Stimulated activated naive CD8-positive, alpha-beta T cell treated with anti-CD3 and anti-CD28 coated beads, Interleukin-15, amount 100 ng/mL, for 72 hours (primary cell): ENCODE measurements at regions not wholly inside any gene's neighbourhood (a gene's known extent, or its start where the extent isn't known, plus 50 kb on each side); places are given as distances from the start of the nearest gene placed in this dataset.

Experiments
- ATAC-seq: fragments of 150-1000 bp; cut with Tn5 transposase; 2 replicates; pipeline ENCODE4 v1.10.0; 2021; ENCODE audit warnings: mild to moderate bottlenecking, moderate library complexity
- DNase-seq, 2 donors: peaks; one replicate each; pipeline ENCODE4 v3.0.0; 2021 to 2022
- H3K27ac Mint-ChIP-seq, 2 donors: one replicate each; pipeline ENCODE4 v1.8.0; 2022; ENCODE audit warnings: mild to moderate bottlenecking in 2 of 2, mixed read lengths in 2 of 2, moderate library complexity in 2 of 2
- H3K27me3 Mint-ChIP-seq: one replicate; pipeline ENCODE4 v1.8.0; 2022; ENCODE audit warnings: mixed read lengths
- H3K4me1 Mint-ChIP-seq: one replicate; pipeline ENCODE4 v1.8.0; 2022; ENCODE audit warnings: mild to moderate bottlenecking, mixed read lengths
- H3K4me3 Mint-ChIP-seq, 2 donors: one replicate each; pipeline ENCODE4 v1.8.0; 2022; ENCODE audit warnings: mild to moderate bottlenecking in 2 of 2, mixed read lengths in 2 of 2, moderate library complexity in 1 of 2
- H3K9me3 Mint-ChIP-seq, 2 donors: one replicate each; pipeline ENCODE4 v1.8.0; 2022; ENCODE audit warnings: mixed read lengths in 2 of 2

GRCh38 chr10:2245580-2245979 is 508.3 kb upstream of the ADARB2 start:
- ATAC-seq (no peak), DNase-seq (no peak)
- H3K4me3 Mint-ChIP-seq = no peak overlapping the region
- no peaks in the 10 kb centered on the region for H3K27me3 Mint-ChIP-seq
- H3K27ac Mint-ChIP-seq = no peak overlapping the region
- H3K9me3 Mint-ChIP-seq = peaks cover 0 to 10% of the 10 kb centered on the region in 2 donors
- H3K4me1 Mint-ChIP-seq = no peaks in the 10 kb centered on the region

- Mint-ChIP-seq H3K4me3 (no peak overlapping the region), H3K9me3 (peaks cover 0 to 6% of the 10 kb centered on the region in 2 donors)
Observed at GRCh38 chr10:2244471-2244870, 507.1 kb upstream of the ADARB2 start.

GRCh38 chr10:2236876-2237275 is 499.6 kb upstream of the ADARB2 start:
- Mint-ChIP-seq H3K27ac (no peak overlapping the region), H3K27me3 (no peaks in the 10 kb centered on the region), H3K9me3 (no peaks in the 10 kb centered on the region), H3K4me1 (no peaks in the 10 kb centered on the region), H3K4me3 (no peak overlapping the region)
- ATAC-seq = no peak
- DNase-seq = no peak

More at GRCh38 chr10:2244471-2244870, 507.1 kb upstream of the ADARB2 start:
- no peak overlapping the region for H3K27ac Mint-ChIP-seq
- H3K4me1 Mint-ChIP-seq = no peaks in the 10 kb centered on the region
- ATAC-seq = no peak
- H3K27me3 Mint-ChIP-seq = no peaks in the 10 kb centered on the region
- no peak for DNase-seq

DNA sequence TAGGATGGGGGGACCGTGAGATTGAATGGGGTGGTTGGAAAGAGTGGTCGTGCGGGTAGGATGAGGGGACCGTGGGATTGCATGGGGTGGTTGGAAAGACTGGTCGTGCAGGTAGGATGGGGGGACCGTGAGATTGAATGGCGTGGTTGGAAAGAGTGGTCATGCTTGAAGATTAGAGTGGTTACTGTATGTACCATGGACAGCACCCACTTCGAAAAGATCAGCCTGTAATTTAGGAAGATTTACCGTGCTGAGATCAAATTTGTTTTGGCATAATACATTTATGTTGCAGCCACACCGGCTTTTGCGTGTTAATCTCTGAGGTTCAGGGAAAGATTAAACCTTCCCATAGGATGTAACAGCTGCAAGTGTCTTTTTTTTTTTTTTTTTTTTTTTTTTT is 495.2 kb upstream of the ADARB2 start:
- no peaks in the 10 kb centered on the region for H3K4me1 Mint-ChIP-seq
- no peaks in the 10 kb centered on the region for H3K9me3 Mint-ChIP-seq
- ATAC-seq (no peak), DNase-seq (no peak)
- H3K4me3 Mint-ChIP-seq = no peak overlapping the region
- H3K27me3 Mint-ChIP-seq = no peaks in the 10 kb centered on the region
- no peak overlapping the region for H3K27ac Mint-ChIP-seq

DNA sequence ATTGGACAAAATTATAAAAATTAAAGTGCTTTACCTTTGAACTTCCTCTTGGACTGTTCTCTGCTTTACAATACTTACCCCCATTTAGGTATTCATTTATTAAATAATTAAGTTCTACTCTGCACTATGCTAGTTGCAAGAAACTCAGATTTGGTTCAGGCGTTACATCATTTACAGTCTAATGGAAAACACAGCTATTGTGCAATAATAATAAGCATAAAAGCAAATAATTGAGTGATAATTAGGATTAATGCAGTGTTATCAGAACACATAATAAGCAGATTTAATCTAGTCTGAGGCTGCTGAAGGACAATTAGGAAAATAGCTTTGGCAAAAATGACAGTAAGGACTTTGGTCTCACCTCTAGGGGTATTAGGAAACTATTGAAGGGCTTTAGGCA is 493.2 kb upstream of the ADARB2 start:
- no peak overlapping the region for H3K4me3 Mint-ChIP-seq
- ATAC-seq (no peak), DNase-seq (no peak)
- no peak overlapping the region for H3K27ac Mint-ChIP-seq
- H3K4me1 Mint-ChIP-seq = no peaks in the 10 kb centered on the region
- H3K9me3 Mint-ChIP-seq = no peaks in the 10 kb centered on the region
- no peaks in the 10 kb centered on the region for H3K27me3 Mint-ChIP-seq

- Mint-ChIP-seq H3K27me3 (no peaks in the 10 kb centered on the region), H3K4me1 (no peaks in the 10 kb centered on the region), H3K27ac (no peak overlapping the region), H3K9me3 (no peaks in the 10 kb centered on the region), H3K4me3 (no peak overlapping the region)
- DNase-seq (no peak), ATAC-seq (no peak)
Observed at GRCh38 chr10:2228320-2228901, 491.1 kb upstream of the ADARB2 start.

DNA sequence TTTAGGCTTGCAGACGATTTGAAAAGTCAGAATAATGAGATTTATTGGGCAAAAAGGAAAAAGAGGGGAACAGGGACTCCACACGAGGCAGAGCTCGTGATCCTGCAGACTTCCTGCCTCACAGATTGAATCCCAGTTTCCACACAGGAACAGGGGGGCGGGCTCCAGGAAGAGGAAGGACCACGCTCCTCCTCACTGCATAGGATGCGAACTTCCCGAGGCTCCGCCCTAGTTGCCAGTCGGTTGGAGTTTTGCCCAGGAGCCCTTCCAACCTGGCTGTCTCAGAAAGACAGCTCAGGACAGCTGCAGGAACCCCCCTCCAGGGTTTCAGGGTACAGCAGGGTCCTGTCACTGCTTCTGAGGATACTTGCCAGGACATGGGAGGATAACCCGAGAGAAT is 488.3 kb upstream of the ADARB2 start:
- no peaks in the 10 kb centered on the region for H3K9me3 Mint-ChIP-seq
- ATAC-seq (no peak), DNase-seq (no peak)
- H3K4me1 Mint-ChIP-seq = no peaks in the 10 kb centered on the region
- H3K27ac Mint-ChIP-seq = no peak overlapping the region
- H3K27me3 Mint-ChIP-seq = no peaks in the 10 kb centered on the region
- no peak overlapping the region for H3K4me3 Mint-ChIP-seq

GRCh38 chr10:2223548-2224320 is 486.4 kb upstream of the ADARB2 start:
- Mint-ChIP-seq H3K4me1 (no peaks in the 10 kb centered on the region), H3K27me3 (no peaks in the 10 kb centered on the region), H3K27ac (no peak overlapping the region), H3K9me3 (no peaks in the 10 kb centered on the region), H3K4me3 (no peak overlapping the region)
- no peak for ATAC-seq
- DNase-seq = no peak

- H3K9me3 Mint-ChIP-seq = no peaks in the 10 kb centered on the region
- H3K27ac Mint-ChIP-seq = no peak overlapping the region
- H3K4me1 Mint-ChIP-seq = no peaks in the 10 kb centered on the region
Observed at GRCh38 chr10:2222631-2223030, 485.3 kb upstream of the ADARB2 start.

DNA sequence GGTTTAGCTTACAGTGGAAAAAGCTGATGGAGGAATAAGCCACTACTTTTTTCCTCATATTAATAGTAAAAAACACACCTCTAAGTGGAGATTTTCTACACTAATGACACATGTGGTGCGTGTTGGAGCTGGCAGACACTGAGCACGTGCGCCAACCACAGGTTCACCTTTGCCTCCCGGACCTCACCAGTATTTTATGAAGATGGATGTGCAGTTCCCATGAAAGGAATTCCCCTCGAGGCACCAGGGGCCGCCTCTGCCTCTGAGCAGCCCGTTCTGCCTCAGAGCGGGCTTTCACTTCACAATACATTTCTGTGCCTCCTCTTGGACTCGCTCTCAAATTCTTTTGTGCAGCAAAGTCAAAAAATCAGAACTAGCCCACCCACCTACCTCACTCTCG is 477.5 kb upstream of the ADARB2 start:
- ATAC-seq (no peak), DNase-seq (no peak)
- Mint-ChIP-seq H3K27ac (no peak overlapping the region), H3K4me1 (no peaks in the 10 kb centered on the region), H3K9me3 (peaks cover 0 to 16% of the 10 kb centered on the region in 2 donors), H3K27me3 (peaks cover 23% of the 10 kb centered on the region), H3K4me3 (no peak overlapping the region)

More at GRCh38 chr10:2222631-2223030, 485.3 kb upstream of the ADARB2 start:
- ATAC-seq (no peak), DNase-seq (no peak)
- H3K4me3 Mint-ChIP-seq = no peak overlapping the region
- no peaks in the 10 kb centered on the region for H3K27me3 Mint-ChIP-seq

DNA sequence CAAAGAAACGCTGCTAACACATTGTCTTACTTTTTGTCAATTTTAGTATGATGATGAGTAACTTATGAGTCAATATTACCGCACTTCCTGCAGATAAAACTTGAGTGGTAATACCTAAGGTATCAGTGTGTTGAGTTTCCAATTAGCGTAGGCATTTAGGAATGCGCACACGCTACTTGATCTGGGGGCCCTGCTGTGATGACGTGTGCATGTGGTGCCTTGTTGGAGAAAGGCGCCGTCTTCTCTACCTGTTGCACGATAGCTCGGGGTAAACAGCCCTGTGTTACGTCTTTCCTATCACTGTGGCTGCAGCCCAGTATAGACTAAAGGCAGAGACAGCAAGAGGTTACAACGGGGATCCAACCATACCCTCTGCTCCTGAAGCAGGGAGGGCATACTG is 476.8 kb upstream of the ADARB2 start:
- no peaks in the 10 kb centered on the region for H3K4me1 Mint-ChIP-seq
- peaks cover 0 to 16% of the 10 kb centered on the region in 2 donors for H3K9me3 Mint-ChIP-seq
- DNase-seq = no peak
- H3K27ac Mint-ChIP-seq = no peak overlapping the region
- no peak for ATAC-seq
- no peak overlapping the region for H3K4me3 Mint-ChIP-seq
- H3K27me3 Mint-ChIP-seq = peaks cover 23% of the 10 kb centered on the region

DNA sequence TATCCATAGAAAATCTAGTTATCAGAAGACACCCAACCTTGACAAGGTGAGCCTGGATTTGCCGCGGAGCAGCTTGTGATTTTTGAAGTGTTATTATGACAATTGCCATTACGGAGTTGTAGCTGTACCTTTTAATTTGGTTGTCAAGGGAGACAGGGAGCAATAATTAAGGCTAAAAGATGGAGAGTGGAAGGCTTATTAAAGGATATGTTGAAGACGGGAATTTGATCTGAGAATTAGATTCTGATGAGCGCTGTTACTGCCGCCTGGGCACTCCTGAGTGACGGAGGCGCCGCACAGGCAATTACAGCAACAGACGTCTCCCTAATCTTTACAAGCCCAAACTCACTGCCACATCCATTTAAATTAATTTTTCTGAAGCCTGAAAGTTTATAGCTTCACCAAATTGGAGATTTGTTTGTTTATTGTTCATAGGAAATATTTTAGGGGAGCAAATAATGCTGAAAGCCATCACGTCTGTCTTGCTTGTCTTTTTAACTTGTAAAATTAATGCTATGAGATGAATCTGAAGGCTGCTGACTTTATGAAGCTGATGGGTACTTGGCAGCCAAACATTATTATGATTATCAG is 475.0 kb upstream of the ADARB2 start:
- Mint-ChIP-seq H3K4me1 (no peaks in the 10 kb centered on the region), H3K4me3 (no peak overlapping the region), H3K27me3 (peaks cover 23% of the 10 kb centered on the region), H3K9me3 (peaks cover 0 to 16% of the 10 kb centered on the region in 2 donors), H3K27ac (no peak overlapping the region)
- ATAC-seq = no peak
- no peak for DNase-seq

- Mint-ChIP-seq H3K4me3 (no peak overlapping the region), H3K9me3 (peaks cover 0 to 16% of the 10 kb centered on the region in 2 donors), H3K27ac (no peak overlapping the region), H3K4me1 (no peaks in the 10 kb centered on the region), H3K27me3 (peaks cover 17% of the 10 kb centered on the region)
- no peak for DNase-seq
- ATAC-seq = no peak
Observed at GRCh38 chr10:2210088-2210487, 472.8 kb upstream of the ADARB2 start.

DNA sequence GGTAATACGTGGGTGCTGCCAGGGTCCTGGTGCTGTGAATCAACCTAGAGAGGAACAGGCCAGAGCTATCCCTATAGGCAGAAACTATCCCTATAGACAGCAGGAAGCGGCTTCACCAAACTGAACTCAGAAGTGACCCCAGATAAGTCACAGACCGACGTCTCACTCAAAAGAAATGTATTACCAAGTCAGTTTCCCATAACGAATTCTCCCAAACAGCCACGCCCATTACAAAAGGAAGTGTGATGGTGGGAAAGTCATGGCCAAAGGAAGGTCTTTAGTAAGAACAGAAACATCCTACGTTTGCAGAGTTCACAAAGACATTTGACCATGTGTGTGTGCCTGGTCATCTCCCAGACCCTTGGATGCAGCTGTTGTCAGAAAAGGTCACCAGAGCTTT is 470.8 kb upstream of the ADARB2 start:
- Mint-ChIP-seq H3K9me3 (peaks cover 0 to 16% of the 10 kb centered on the region in 2 donors), H3K4me3 (no peak overlapping the region), H3K4me1 (no peaks in the 10 kb centered on the region), H3K27ac (no peak overlapping the region), H3K27me3 (peaks cover 14% of the 10 kb centered on the region)
- ATAC-seq (no peak), DNase-seq (no peak)

DNA sequence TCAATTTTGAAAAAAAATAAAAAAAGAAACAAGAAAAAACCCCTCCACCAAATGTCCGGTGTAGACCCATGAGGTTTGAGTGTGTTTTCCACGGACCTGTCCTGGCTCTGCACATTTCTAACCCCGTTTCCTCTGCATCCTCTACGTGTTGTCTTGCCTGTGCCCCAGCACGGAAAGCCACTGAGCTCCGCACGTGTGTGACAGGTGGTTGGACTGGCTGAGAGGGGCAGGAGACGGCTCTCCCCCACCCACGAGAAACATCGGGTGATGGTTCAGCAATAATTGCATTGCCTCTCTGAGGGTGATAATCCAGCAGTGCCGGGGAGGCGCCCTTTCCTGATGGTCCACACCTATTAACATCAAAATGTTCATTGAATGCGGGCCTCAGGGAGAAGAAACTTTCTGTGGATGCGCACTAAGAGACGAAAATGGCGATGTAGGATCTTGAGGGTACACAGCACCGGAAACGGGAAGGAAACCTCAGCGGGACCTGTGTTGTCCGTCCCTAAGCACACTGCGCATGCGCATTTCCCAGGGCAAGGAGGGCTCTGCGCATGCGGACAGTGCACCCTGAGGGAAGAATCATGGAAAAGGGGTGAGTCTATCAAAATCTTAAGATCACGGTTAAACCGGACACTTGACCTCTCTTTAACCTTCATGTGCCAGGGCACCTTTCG is 470.1 kb upstream of the ADARB2 start:
- peaks cover 0 to 16% of the 10 kb centered on the region in 2 donors for H3K9me3 Mint-ChIP-seq
- peaks cover 14% of the 10 kb centered on the region for H3K27me3 Mint-ChIP-seq
- ATAC-seq = no peak
- no peak overlapping the region for H3K4me3 Mint-ChIP-seq
- DNase-seq = no peak
- H3K27ac Mint-ChIP-seq = peak overlapping the region in 1 of 2 donors; percentile 63
- H3K4me1 Mint-ChIP-seq = no peaks in the 10 kb centered on the region

DNA sequence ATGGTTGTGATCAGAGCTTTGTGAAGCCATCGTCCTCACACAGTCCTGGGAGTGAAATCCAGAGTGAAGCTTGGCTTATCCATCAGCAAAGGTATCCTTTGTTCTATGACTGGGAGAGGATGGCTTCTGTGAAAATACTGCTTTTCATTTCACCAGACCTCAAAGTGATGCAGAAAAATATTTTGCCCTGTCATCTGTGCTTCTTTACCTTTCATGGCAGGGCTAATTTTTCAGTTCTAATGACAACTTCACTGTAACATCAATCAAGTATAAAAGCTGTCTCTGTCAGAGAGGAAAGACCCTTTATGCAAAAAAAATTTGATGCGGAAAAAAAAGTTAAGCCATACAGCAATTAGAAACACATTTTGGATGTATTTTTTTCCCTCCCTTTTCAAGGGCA is 468.1 kb upstream of the ADARB2 start:
- Mint-ChIP-seq H3K4me1 (no peaks in the 10 kb centered on the region), H3K27ac (no peak overlapping the region), H3K27me3 (peaks cover 2% of the 10 kb centered on the region), H3K4me3 (no peak overlapping the region), H3K9me3 (peaks cover 0 to 4% of the 10 kb centered on the region in 2 donors)
- no peak for ATAC-seq
- no peak for DNase-seq
